ENCODE measurements at regions not wholly inside any gene's neighbourhood (a gene's known extent, or its start where the extent isn't known, plus 50 kb on each side); places are given as distances from the start of the nearest gene placed in this dataset.

DNA sequence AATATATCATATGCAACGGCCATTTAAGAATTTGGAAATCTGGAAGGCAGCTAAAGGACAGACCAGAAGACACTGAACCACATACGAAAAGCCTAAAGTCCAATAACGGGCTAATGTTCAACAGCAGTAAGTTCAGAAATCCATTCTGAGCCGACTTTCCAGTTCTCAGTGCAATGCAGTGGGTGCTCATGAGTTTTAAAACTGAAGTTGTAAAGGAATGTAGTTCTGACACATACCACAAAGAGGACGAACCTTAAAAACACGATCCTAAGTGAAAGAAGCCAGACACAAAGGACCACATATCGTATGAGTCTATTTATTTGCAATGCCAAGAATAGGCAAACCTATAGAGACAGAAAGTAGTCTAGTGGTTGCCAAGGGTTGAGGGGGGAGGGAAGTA, 278.3 kb upstream of the ZFHX3 start:
- CTCF ChIA-PET: no interaction called here
- POLR2A ChIA-PET: no interaction called here
- no peak for DNase-seq (ENCODE audit: extremely low spot score)
- TF ChIP-seq, protein P1, sequence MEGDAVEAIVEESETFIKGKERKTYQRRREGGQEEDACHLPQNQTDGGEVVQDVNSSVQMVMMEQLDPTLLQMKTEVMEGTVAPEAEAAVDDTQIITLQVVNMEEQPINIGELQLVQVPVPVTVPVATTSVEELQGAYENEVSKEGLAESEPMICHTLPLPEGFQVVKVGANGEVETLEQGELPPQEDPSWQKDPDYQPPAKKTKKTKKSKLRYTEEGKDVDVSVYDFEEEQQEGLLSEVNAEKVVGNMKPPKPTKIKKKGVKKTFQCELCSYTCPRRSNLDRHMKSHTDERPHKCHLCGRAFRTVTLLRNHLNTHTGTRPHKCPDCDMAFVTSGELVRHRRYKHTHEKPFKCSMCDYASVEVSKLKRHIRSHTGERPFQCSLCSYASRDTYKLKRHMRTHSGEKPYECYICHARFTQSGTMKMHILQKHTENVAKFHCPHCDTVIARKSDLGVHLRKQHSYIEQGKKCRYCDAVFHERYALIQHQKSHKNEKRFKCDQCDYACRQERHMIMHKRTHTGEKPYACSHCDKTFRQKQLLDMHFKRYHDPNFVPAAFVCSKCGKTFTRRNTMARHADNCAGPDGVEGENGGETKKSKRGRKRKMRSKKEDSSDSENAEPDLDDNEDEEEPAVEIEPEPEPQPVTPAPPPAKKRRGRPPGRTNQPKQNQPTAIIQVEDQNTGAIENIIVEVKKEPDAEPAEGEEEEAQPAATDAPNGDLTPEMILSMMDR (IDR thresholded peaks at IDR 0.05; ENCODE audit: control extremely low read depth, extremely low read depth, low read depth, missing control alignments): no peak

DNA sequence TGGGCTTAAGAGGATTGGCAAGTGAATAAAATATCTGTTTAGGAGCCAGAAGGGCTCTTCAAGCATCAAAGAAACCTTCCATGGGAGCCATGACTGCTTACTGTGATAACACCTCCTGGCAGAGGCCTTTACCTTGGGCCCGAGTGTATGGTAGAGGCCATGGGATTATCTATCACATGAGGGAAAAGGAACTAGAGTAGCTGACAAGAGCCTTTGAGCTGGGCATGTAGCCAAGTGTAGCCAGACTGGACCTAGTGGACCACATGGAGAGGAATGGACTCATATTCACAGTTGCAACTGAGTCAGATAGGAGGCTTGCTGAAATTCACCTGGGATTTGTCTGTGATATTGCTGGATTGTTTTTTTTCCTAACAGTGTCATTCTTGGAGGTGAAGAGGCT, 276.0 kb upstream of the ZFHX3 start:
- TF ChIP-seq, protein P1 (IDR thresholded peaks at IDR 0.05; ENCODE audit: control extremely low read depth, extremely low read depth, low read depth, missing control alignments): no peak
- ChIA-PET POLR2A (no interaction called here), CTCF (no interaction called here)
- DNase-seq (ENCODE audit: extremely low spot score): no peak

DNA sequence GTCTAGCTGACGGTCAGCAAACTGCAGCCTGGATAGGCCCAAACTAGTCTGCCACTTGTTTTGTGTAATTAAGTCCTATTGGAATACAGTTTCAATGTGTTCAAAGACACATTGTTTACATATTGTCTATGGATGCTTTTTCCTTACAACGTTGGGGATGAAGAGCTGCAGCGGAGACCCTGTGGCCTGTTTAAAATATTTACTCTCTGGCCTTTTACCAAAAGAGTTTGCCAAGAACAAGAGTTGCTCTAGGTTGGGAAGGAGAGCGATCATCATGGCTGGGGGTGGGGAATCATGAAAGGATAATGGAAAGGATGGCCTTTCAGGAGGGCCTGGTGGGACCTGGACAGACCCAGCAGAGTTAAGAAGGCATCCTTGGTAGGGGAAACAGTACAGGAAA, 274.9 kb upstream of the ZFHX3 start:
- TF ChIP-seq, protein P1 (IDR thresholded peaks at IDR 0.05; ENCODE audit: control extremely low read depth, extremely low read depth, low read depth, missing control alignments): no peak
- POLR2A ChIA-PET: no interaction called here
- CTCF ChIA-PET: interaction anchor here (1.2 kb wide), 1 partner anchor 17 kb away, joined by 3 read pairs; no protein-coding TSS in a partner anchor
- DNase-seq (ENCODE audit: extremely low spot score): no peak

DNA sequence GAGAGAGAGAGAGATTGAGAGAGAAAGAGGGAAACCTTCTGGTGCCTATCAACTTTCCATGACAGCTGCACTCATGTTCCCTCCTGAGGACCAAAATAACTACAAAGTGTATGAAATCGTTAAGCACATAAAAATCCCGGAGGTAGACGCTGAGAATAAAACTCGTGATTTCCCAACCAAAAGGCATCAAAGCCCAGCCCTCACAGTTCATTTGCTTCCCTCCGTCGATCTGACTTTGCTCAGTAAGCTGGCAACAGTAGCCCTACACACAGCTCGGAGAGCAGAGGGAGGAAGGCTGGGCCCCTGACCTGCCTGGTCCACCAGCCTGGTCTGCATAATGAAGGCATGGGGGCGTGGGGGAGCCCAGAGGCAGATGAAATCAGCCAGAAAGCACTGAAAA, 273.9 kb upstream of the ZFHX3 start:
- no peak for DNase-seq (ENCODE audit: extremely low spot score)
- CTCF ChIA-PET: no interaction called here
- POLR2A ChIA-PET: no interaction called here
- TF ChIP-seq, protein P1 (IDR thresholded peaks at IDR 0.05; ENCODE audit: control extremely low read depth, extremely low read depth, low read depth, missing control alignments): no peak

DNA sequence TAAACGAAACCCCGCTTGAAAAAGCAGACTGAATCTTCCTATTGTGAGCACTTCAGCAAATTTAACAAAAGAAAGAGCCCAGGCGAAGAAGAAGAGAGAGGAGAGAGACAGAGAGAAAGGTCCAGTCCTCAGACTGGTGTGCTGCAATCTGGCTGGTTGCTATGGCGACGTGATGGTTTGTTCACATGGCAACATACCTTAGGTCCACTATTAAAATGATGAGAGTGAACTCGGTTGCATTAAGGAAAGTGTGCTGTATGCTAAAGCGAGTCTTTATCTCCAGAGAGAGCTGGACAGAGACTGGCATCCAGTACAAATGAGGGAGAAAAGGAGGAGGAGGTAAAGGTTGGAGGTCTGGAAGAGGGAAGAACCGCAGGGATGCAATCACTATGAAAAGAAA, 271.8 kb upstream of the ZFHX3 start:
- POLR2A ChIA-PET: no interaction called here
- TF ChIP-seq, protein P1 (IDR thresholded peaks at IDR 0.05; ENCODE audit: control extremely low read depth, extremely low read depth, low read depth, missing control alignments): no peak
- no peak for DNase-seq (ENCODE audit: extremely low spot score)
- CTCF ChIA-PET: interaction anchor here (1.0 kb wide), 1 partner anchor 14 kb away, joined by 3 read pairs; no protein-coding TSS in a partner anchor

DNA sequence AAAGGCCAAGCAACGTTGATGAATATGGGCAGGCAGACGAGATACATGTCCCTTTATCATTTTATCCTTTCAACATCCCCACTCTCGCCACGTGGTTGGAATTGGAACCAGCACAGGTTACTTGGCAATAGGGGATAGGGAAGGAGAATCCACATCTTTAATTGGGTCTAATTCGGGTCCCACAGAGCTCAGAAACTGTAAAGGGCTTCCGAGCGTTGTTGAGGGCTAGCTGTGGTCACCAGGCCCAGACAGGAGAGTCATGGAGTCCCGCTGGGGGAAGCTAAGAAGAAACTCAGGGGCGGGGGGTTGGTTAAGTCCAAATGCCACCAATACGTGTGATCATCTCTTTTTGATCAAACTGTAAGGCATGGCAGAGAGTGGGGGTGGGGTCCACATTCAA, 271.3 kb upstream of the ZFHX3 start:
- CTCF ChIA-PET: interaction anchor here (1.0 kb wide), 1 partner anchor 14 kb away, joined by 3 read pairs; no protein-coding TSS in a partner anchor
- TF ChIP-seq, protein P1 (IDR thresholded peaks at IDR 0.05; ENCODE audit: control extremely low read depth, extremely low read depth, low read depth, missing control alignments): no peak
- POLR2A ChIA-PET: no interaction called here
- no peak for DNase-seq (ENCODE audit: extremely low spot score)

Measured in GM10248 (cell line).